Fibroblast of villous mesenchyme (primary cell): ENCODE measurements at regions not wholly inside any gene's neighbourhood (a gene's known extent, or its start where the extent isn't known, plus 50 kb on each side); places are given as distances from the start of the nearest gene placed in this dataset.
A peak's percentile ranks its signal among the peaks of the same experiment; 100 is the strongest.

ENCODE experiments used
- DNase-seq: peaks from one replicate; pipeline ENCODE4 v3.0.0-alpha.2; 2010; ENCODE audit warnings: low read depth
- H3K4me3 ChIP-seq: 2 replicates; pipeline ENCODE4 v1.5.1; 2011; ENCODE audit warnings: low read depth, mild to moderate bottlenecking, low read length
- CTCF ChIP-seq: IDR thresholded peaks from 2 replicates; pipeline ENCODE4 v1.5.1; 2012; ENCODE audit warnings: low read depth, mild to moderate bottlenecking, low read length; ENCODE audit not compliant: insufficient read depth

GRCh38 chr5:61614606-61615005, 282.5 kb downstream of the ZSWIM6 start:
- no peak for DNase-seq
- no peak for TF ChIP-seq CTCF

GRCh38 chr5:61617039-61617438, 285.0 kb downstream of the ZSWIM6 start:
- DNase-seq = no peak
- H3K4me3 ChIP-seq = no peak overlapping the region
- TF ChIP-seq CTCF = no peak

More at GRCh38 chr5:61614606-61615005, 282.5 kb downstream of the ZSWIM6 start:
- no peak overlapping the region for H3K4me3 ChIP-seq

GRCh38 chr5:61617995-61618525, 286.0 kb downstream of the ZSWIM6 start:
- peak; percentile 12 for TF ChIP-seq CTCF
- H3K4me3 ChIP-seq = no peak overlapping the region
- DNase-seq = no peak

- TF ChIP-seq CTCF = no peak
- no peak for DNase-seq
- no peak overlapping the region for H3K4me3 ChIP-seq
Measured at GRCh38 chr5:61618577-61618976, 286.5 kb downstream of the ZSWIM6 start.

GRCh38 chr5:61619289-61619688, 287.2 kb downstream of the ZSWIM6 start:
- no peak overlapping the region for H3K4me3 ChIP-seq
- no peak for DNase-seq
- TF ChIP-seq CTCF = no peak

GRCh38 chr5:61619777-61620518, 287.9 kb downstream of the ZSWIM6 start:
- H3K4me3 ChIP-seq = no peak overlapping the region
- DNase-seq = no peak

More at GRCh38 chr5:61619777-61620518, 287.9 kb downstream of the ZSWIM6 start:
- no peak for TF ChIP-seq CTCF
